NCI-H1930 (cell line): ENCODE measurements at regions not wholly inside any gene's neighbourhood (a gene's known extent, or its start where the extent isn't known, plus 50 kb on each side); places are given as distances from the start of the nearest gene placed in this dataset.

Experiments used
- DNase-seq, 2 experiments: peaks; one replicate each; lab custom pipeline; 2025; lab: John Stamatoyannopoulos, UW

DNA sequence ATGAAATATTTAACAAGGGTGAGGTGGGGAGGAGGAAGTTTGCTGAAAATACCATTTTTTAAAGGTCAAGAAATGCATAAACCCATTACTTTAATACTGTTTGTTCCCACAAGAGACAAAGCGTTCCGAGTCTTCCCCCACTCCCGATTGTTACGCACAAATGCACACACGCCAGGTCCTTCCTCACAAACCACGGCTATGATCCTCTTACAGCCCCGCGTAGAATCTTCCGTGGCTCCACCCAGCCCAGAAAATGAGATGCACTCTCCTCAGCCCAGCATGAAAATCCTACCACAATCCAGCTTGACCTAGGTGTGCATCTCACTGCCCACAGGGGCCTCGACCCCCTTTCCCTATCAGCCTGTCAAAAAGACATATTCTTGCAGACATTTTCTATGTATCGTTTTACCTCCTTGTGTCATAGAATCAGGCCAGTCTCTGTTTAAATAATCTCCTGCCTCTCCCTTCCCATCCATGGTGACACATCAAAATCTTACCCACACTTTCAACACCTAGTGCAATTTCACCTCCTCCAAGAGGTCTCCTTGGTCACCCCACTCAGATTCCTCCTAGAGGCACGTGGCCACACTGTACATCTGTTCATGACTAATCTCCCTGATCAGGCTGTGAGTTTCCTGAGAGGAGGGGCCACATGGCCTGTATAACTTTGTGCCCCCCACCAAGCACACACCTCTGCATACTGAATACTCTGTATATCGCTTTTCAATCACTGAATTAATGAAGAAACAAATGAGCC lies 491.0 kb upstream of the KLHL29 start:
- no peak for DNase-seq

DNA sequence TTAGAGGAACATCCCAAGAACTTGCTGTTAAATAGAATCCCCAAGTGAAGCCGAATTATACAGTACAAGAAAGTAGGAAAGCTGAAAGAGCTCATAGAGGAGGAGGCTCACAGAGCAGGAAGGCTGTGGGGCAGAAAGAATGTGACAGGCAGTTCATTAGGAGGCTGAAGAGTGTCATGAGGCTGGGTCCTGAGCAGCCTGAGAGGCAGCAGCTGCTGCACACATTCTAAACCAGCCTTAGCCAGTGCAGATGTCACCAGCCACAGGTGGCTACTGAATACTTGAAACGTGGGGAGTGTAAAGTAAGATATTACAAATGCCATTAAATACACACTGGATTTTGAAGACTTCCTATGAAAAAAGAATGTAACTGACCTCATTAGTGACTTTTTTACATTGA lies 490.2 kb upstream of the KLHL29 start:
- no peak for DNase-seq

DNA sequence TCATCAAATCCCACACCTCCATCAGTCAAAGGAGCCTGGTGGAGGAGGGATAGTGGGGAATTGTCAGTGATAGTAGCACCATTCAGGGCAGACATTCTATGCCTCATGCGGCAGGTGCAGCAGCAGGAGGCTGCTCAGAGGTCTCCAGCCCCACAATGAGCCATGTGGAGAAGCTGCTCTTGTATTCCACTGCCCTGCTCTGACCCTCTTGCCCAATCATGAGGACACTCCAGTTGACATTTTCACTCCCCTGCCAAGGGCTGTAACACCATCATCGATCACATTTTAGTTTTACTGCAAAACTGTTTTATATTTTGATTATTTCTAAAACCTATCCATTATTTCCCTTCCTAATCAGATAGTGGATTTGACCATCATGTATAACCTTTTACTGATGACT lies 487.6 kb upstream of the KLHL29 start:
- DNase-seq, result no peak

DNA sequence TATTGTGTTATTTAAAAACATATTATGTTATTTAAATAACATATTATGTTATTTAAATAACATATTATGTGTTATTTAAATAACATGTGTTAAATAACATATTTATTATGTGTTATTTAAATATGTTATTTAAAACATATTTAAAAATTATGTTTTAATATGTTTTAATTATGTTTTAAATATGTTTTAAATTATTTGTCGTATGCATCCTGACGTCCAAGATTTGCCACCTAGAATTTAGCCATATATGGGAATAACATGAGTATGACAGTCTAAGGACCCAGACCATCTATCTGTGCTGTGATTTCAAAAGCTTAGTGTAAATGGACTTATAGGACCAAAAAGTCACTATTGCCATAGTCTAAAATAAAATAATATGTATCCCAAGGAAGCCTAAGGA lies 484.3 kb upstream of the KLHL29 start:
- no peak for DNase-seq

DNA sequence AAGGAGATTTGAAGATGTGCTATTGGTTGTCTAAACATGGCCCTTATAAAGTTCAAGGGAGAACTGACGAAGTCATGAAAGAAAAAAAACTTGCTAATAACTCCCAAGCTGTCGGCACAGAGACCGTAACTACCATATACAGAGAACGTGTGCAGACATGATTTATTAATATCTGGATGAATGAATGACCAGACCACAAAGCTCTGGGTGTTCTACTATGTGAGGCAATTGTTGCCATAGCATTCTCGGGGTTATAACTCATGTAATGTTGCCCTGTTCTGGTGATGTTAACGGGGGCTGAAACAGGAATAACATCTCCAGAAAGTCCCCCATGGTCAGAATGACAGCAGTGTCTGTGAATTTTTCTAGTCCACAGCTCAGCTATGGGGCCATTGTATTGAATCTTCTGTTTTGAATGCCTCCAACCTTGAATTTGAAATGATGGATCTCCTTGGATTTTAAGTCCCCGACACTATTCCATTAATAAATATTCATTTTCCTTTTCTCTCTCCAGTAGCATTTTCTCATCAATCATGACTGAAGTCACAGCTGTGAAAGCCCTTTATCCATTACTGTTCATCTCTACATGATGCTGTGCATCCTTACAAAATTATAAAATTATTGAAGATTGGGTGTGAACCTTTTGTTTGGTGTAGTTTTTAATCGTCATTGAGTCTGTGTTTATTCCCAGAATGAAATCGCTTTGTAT lies 483.4 kb upstream of the KLHL29 start:
- DNase-seq, result no peak

DNA sequence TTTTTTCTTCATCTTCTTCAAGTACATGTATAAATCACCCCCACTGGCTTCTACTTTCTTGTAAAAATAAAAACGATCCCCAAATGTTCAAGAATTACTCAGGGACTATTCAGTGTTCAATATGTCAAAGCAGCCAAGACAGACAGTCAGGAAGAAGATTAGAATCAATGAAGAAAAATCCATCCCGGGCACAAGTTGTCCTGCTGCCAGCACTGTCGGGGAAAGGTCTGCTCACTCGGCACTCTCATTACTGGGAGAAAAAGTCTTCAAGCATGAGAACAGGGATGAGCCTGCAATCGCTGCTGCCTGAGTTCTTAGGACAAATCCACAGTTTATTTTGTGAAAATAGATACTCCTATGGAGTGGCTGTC lies 482.8 kb upstream of the KLHL29 start:
- DNase-seq, result no peak

DNA sequence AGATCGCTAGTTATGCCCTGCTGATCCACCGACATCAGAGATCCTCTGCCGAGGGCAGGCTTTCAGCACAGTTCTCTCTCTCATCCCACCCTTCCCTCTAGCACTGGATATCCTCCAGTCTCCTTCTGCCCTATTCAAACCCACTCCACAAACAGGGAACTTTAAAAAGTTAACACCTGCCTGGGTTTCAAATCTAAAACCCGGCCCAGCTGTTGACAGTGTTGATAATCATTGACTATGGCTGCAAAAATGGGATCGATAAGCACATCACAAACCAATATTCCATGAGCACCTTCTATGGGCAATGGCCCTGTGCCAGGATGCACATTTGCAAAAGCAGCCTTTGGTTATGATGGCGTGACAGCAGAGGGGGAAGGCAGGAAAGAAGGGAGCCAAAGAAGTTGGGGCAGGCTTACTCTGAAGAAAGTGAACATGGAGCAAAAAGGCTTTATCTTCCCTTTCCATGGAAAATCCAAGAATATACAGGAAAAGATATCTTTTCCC lies 482.3 kb upstream of the KLHL29 start:
- no peak for DNase-seq

DNA sequence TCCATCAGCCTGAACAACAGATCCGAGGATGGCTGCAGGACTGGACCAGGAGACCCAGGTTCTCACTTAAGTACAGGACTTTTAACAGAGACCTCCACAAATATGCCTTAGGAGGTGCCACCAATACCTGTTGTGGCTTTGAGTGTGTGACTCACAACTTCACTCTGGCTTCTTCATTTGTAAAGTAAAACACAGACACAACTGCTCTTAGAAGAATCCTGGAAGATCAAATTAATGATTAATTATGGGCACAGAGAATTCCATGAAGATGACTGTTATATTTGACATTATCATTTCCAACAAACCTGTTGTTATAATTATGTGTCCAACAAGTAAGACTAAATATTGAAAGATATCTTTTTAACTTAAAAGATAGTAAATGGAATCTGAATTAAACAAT lies 481.4 kb upstream of the KLHL29 start:
- no peak for DNase-seq

DNA sequence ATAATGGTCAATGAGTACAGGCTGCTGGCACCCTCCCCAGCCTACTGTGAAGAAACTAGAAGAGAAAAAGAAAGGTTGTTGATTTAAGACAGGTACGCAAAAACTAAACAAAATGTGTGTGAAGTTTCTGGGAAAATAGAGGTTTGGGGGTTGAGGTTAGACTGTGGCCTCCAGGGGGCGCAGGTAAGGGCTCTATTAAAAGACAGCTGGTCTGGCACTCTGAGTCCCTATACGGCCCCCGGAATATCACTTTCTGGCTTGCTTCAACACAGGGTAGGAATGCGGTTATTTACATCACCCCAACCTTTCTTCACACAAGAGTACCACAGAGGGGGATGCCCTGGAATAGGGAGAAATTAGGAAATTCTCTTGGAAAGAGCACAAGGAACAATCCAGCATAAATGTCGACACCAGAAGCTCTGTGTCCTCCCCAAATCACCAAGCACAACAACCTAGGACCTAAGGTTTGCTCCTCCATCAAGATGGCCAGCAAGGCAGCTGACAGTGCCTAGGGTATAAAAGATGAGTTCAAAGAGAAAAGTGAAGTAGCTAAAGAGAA lies 480.8 kb upstream of the KLHL29 start:
- DNase-seq, result no peak

DNA sequence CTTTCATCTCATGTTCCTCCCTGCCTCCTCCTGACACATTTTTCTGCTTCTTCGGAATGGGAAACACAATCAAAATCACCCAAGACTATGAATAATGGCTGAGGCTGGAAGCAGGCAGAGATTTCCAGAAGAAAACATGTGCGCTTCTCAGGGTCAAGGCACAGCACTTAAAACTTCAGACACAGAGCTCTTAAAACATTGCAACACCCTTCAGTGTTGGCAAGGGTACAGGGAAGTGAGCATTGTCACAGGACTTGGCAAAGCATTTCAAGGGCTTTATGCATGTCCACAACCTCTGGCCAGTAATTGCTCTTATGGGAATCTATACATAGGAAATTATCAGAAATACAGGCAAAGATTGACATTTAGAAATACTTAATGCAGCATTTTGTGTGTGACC lies 477.6 kb upstream of the KLHL29 start:
- DNase-seq, result no peak

DNA sequence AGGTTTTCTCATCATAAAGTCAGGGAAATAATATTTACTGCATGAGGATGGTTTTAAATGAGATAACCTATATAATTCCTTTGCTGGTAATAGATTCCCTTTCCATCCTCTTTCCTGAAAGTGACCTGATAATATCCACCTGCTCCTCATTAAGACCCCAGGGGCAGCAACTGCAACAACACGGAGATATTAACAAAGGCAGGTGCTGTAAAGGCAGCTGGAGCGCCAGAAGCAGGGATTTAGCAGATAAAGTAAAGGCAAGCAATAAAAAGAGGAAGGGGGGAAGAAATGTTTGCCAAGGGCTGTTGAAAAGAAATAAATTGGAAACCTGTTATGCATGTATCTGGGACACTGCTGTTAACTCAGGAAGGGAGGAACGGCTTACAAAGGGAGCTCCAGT lies 472.6 kb upstream of the KLHL29 start:
- DNase-seq, result no peak

DNA sequence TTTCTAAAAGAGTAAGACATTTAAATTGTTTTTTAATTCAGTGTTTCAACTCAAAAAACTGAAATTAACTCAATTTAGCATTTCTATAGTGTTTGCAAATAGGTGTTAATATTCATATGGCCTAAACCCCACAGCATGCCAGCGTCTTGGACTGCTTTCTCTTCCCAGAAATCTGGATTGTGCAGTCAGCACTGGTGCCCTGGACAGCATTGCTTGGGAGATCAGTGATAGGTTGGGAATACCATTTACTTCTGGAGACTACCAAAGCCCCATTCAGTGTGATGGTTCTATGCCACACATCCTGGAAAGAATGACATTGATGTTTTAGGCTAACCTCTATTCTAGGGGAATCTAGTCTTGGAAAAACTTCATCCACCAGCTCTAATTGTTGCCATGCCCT lies 455.0 kb upstream of the KLHL29 start:
- no peak for DNase-seq

DNA sequence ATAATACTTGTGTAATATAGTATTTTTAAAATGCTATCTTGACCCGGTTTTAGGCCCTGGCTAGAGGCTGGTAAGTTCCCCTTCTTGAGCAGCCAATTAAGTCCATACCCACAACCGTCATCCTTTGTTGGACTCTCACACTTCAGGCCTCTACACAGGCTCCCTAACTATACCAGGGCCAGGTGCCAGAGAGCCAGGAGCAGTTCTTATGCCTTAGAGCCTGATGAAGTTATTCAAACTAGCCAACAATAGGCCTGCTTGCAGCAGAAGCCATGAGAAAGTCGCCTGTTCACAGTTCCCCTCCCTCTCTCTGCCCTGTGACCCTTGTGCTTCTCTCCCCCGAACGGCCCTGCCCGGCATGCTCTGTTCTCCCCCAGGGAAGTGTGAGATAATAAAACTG lies 454.2 kb upstream of the KLHL29 start:
- no peak for DNase-seq

DNA sequence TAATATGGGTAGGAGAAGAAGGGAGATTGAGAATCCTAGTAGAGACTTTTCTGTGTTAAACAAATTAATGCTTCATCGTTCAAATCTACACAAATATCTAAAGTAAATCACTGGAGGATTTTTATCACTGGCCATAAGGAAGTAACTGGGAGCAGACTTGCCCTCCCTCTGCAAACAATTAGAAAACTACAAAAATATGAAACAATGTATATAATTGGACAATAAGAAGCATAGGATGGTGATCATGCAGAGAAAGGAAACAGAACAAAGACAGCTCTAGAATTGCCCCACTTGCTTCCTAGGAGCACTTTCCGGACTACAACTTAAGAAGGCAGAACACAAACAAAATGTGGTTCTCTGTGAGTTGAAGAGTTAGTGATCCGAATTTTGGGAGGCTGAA lies 452.7 kb upstream of the KLHL29 start:
- DNase-seq, result no peak

DNA sequence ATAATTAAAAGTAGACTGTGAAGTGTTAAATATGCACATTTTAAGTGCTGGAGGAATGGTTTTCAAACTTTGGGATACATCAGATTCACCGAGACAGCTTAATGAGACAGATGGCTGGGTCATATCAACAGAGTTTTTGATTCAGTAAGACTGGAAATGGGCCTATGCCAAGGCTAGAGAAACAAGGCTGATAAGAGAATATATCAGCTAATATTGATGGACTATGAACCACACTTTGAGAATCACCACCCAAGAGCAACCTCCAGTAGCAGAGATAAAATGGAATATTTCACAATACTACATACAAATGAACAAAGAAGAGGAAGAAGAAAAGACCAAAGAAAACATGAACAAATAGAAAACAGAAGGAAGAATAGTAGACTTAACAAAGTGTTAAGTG lies 450.2 kb upstream of the KLHL29 start:
- DNase-seq, result no peak

DNA sequence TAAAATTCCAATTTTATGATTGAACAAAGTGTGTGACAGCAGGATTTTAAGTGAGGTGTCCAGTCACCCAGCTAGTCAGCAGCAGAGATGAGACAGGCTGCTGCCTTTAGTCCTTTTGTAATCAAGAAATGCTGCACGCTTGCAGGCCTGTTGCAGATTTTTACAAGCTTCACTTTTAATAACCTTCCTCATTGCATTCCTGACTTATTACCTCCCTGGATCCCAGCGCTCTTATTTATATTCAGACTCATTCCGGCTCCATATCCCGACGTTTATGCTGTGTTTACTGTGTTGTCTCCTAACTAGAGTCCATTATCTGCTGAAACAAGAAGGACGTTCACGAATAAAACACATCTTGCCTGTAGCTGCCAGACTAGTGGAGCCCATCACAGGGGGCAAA lies 442.5 kb upstream of the KLHL29 start:
- no peak for DNase-seq

DNA sequence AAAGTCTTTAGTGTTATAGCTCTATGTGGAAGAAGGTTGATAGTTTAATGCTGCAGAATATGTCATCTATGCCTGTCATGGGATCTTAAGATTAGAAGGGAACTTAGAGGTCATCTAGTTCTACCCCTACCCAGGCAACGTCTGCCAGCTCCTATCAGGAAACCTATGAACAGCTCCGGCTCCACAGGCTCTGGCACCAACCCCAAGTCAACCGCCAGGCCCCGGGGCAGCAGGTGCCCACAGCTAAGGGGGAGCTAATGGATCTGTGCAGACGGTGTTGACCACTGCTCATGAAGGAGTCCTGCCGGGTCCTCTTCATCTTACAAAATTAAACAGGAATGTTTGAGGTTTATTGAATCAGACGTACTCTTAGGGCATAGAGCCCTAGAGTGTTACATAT lies 440.8 kb upstream of the KLHL29 start:
- DNase-seq, result no peak

DNA sequence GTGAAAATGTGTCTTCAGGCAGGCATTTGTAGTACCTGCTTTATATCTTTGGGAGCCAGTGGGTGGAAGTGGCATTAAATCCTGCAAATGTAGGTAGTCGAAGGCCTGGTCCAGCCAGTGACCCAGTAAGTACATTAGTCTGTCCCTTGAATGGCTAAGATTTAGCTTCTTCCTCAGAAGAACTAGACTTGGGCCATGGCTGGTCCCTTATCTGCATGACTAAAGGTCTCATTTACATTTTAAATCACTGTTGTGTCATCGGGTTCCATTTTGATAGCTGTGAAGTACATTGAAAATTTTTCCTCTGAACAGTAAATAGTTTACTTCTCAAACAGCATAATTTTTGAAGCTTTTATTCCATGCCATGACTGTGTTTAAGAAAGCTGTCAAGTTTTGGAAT lies 438.4 kb upstream of the KLHL29 start:
- DNase-seq, result no peak

DNA sequence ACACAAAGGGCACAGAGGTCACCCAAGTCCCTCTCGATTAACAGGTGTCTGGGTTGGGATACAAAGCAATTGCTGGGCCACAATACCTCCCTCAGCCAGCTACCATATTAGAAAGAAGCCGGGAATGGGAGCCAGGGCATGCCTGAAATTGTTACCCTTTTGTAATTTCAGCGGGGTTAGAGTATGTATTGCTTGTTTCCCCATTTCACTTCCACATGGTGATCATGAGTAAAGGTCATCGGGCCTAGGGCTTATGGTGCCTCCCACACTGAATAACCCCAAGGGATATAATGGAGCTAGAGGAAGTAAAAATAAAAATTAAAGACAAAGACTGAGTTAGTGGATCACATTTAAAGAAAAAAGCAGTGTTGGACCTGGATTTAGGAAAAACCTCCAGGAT lies 437.2 kb upstream of the KLHL29 start:
- no peak for DNase-seq

DNA sequence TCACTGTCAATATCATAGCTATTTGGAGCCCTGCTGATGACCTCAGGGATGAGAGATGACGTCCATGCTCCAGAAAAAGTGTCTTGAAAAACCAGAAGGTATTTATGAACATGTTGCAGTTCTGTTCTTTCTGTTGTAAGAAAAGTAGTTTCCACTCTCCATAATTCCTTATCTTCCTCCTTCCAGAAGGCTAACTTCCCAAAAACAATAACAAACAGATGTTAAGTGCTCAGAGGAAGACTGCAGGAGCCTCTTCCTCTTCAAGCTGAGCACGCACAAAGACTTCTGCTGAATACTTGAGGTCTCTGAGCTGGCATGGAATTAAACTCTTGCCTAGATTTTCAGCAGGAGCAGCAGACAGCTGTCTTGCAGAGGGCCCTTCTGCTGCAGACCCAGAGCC lies 434.5 kb upstream of the KLHL29 start:
- DNase-seq, result no peak

DNA sequence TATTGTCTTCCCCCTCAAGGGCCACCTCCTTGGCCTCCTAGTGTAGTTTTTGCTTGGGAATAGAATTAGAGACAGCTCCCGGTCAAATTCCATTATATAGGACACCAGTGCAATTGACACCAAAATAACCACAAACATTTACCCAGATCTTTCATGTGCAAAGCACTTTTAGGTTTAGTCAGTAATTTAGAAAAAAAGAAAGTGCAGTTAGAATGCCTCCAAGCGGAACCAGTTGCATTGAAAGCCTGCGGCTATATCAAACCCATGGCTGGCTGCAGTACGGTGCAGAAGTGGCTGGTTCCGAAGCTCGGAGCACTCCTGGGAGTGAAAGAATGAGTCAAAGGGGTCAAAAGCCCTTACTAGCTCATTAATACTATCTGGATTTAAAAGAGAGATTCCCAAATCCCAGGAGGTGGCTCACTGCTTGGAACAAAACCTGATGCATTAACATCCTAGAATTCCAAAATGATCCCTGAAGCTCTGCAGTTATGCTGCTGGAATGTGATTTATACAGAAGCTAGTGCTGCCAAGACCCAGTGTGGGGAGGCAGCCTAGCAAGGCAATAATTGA lies 432.2 kb upstream of the KLHL29 start:
- no peak for DNase-seq

DNA sequence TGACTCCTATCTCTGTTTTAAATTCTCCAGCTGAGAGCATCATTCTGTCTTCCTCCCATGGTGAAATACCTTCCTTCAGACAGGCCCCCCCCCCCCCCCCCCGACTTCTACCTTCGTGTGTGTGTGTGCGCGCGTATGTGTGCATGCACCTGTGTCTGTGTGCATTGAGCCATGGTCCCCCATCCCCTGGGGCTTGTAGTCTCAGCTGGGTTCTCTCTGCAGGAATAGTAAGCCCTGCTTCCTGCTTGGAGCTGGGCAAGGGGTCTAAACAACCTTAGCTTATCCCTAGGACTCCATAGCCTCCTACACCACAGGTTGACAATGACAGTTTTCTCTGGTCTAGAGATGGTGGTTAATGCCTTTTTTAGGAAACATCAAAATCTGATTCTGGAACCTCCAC lies 427.5 kb upstream of the KLHL29 start:
- DNase-seq, result no peak

DNA sequence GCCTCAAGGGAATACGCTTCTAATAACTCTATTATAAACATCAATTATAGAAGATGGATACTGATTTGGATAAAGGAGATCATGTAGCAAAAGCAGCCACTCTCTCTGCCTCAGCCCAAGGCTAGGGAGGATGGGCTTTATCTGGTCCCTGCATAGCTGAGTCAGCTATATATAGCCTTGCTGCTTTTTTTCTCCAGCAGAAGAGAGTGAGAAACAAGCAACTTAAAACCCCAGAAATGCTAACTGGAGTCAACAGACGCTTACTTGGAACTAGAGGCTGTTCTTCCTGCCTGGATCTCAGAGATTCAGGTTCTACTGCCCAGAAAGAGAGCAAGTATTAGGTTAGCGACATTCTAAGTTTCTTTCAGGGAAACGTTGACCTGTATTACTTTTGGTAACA lies 426.7 kb upstream of the KLHL29 start:
- no peak for DNase-seq
